ENCODE measurements at regions not wholly inside any gene's neighbourhood (a gene's known extent, or its start where the extent isn't known, plus 50 kb on each side); places are given as distances from the start of the nearest gene placed in this dataset.

DNA sequence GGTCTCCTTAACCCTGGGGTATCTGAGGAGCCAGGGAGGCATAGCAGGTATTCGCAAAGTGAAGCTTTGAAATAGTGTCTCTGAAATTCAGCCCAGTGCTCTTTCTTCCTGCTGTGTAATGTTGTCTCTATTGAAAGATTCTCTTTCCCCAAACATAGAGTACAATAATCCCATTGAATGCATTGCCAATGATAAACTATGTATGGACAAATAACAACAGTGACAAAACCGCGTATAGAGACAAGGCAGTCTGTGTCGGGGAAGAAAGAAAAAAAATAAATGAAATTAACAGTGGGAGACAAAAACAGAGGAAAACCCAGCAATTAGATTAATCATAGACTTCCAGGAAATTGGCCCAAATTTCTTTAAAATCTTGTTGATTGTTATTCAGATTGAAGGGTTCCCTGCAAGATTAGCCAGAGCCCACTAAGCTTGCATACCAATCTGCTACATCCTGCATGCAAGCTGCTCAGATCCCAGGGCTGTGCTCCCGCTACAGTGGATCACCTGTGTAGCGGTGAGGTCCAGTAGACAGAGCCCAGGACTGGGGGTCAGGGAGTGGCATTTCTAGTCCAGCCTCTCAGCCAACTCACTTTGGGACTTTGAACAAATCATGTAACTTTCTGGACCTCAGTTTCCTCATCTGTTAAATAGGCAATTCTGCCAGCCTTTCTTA, 492.8 kb downstream of the INSC start:
- ATAC-seq (ENCODE audit: low read depth in 2 of 2) (no peak), DNase-seq (no peak)
- Histone ChIP-seq H3K4me3 (ENCODE audit: low read depth, low read length) (no peak overlapping the region), H3K27me3 (ENCODE audit: control insufficient read depth, insufficient read depth, low read length) (no peaks in the 10 kb centered on the region), H3K4me1 (ENCODE audit: control insufficient read depth, insufficient read depth, low read length, poor library complexity, severe bottlenecking) (no peaks in the 10 kb centered on the region), H3K27ac (ENCODE audit: insufficient read depth, low read length, poor library complexity, severe bottlenecking) (no peak overlapping the region), H3K9me3 (ENCODE audit: control insufficient read depth in 2 of 2, low read length in 2 of 2) (no peaks in the 10 kb centered on the region), H3K36me3 (ENCODE audit: control insufficient read depth, insufficient read depth, low read length) (no peaks in the 10 kb centered on the region)
- H3K27me3 Mint-ChIP-seq, result no peaks in the 10 kb centered on the region
- no peak overlapping the region for H3K27ac Mint-ChIP-seq
- H3K36me3 Mint-ChIP-seq, result no peaks in the 10 kb centered on the region
- peaks cover 0 to 2% (median 0%) of the 10 kb centered on the region in 7 donors for H3K9me3 Mint-ChIP-seq
- H3K4me3 Mint-ChIP-seq, result no peak overlapping the region
- H3K4me1 Mint-ChIP-seq, result no peaks in the 10 kb centered on the region

DNA sequence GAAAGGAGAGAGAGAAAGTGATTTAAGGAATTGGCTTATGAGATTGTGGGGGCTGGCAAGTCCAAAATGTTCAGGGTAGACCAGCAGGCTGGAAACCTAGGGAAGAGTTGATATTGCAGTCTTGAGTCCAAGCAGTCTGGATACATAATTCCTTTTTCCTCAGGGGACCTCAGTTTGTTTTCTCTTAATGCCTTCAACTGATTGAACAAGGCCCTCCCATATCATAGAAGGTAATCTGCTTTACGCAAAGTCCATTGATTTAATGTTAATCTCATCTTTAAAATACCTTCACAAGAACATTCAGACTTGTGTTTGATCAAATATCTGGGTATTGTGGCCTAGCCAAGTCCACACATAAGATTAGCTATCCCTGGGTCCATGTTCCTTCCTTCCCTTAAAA, 494.7 kb downstream of the INSC start:
- no peak for ATAC-seq (ENCODE audit: low read depth in 2 of 2)

DNA sequence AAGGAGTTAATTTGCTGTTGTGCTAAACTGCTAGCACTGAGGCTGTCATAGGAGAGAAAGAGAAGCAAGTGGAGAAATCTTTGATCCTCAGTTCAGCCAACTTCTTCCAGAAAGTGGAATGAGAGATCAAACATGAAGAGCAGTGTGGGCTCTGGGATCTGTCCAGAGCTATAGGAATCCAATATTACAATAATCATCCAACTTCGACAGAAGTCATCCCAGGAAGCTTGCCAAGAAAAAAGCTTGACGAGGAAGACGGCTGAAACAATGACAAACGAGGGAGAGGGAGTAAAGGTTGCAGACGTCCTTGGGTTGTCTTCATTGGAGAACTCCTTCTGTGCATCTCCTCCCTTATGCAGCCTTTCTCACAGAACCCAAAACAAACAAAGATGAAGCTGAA, 496.2 kb downstream of the INSC start:
- no peaks in the 10 kb centered on the region for H3K27me3 ChIP-seq (ENCODE audit: control insufficient read depth, insufficient read depth, low read length)
- Mint-ChIP-seq H3K4me1 (no peaks in the 10 kb centered on the region), H3K4me3 (no peak overlapping the region), H3K36me3 (no peaks in the 10 kb centered on the region), H3K27ac (no peak overlapping the region), H3K27me3 (no peaks in the 10 kb centered on the region), H3K9me3 (peaks cover 0 to 5% (median 0%) of the 10 kb centered on the region in 7 donors)
- no peak overlapping the region for H3K4me3 ChIP-seq (ENCODE audit: low read depth, low read length)
- ATAC-seq (ENCODE audit: low read depth in 2 of 2) (no peak), DNase-seq (no peak)
- H3K27ac ChIP-seq (ENCODE audit: insufficient read depth, low read length, poor library complexity, severe bottlenecking), result no peak overlapping the region
- no peaks in the 10 kb centered on the region for H3K9me3 ChIP-seq (ENCODE audit: control insufficient read depth in 2 of 2, low read length in 2 of 2)
- no peaks in the 10 kb centered on the region for H3K4me1 ChIP-seq (ENCODE audit: control insufficient read depth, insufficient read depth, low read length, poor library complexity, severe bottlenecking)
- no peaks in the 10 kb centered on the region for H3K36me3 ChIP-seq (ENCODE audit: control insufficient read depth, insufficient read depth, low read length)

More for the DNA sequence above, 494.7 kb downstream of the INSC start:
- Mint-ChIP-seq H3K4me1 (no peaks in the 10 kb centered on the region), H3K36me3 (no peaks in the 10 kb centered on the region), H3K27me3 (no peaks in the 10 kb centered on the region), H3K4me3 (no peak overlapping the region), H3K27ac (no peak overlapping the region), H3K9me3 (peaks cover 0 to 1% (median 0%) of the 10 kb centered on the region in 7 donors)
- no peak for DNase-seq
- no peak overlapping the region for H3K27ac ChIP-seq (ENCODE audit: insufficient read depth, low read length, poor library complexity, severe bottlenecking)
- no peaks in the 10 kb centered on the region for H3K4me1 ChIP-seq (ENCODE audit: control insufficient read depth, insufficient read depth, low read length, poor library complexity, severe bottlenecking)
- H3K36me3 ChIP-seq (ENCODE audit: control insufficient read depth, insufficient read depth, low read length), result no peaks in the 10 kb centered on the region
- H3K9me3 ChIP-seq (ENCODE audit: control insufficient read depth in 2 of 2, low read length in 2 of 2), result no peaks in the 10 kb centered on the region
- H3K4me3 ChIP-seq (ENCODE audit: low read depth, low read length), result no peak overlapping the region
- no peaks in the 10 kb centered on the region for H3K27me3 ChIP-seq (ENCODE audit: control insufficient read depth, insufficient read depth, low read length)

DNA sequence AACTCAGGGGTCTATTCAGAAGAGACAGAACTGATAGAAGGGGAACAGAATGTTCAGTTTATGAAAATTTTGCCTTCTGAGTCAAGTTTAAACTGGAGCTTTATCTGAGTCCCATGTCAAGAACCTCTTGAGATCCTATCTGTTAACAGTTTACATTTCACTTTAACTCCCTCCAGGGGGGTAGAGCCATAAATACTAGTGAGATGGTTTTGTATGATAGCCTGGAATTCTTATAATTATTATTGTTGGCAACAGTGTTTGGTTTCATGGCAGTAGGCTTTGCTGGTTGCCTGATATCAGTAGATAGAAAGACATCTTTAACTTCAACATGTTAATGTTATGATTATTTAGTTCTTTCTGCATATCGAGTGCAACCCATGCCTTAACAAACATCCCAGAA, 498.5 kb downstream of the INSC start:
- no peak for ATAC-seq (ENCODE audit: low read depth in 2 of 2)

GRCh38 chr11:15613789-15614188, 499.1 kb downstream of the INSC start:
- Mint-ChIP-seq H3K27ac (no peak overlapping the region), H3K36me3 (no peaks in the 10 kb centered on the region), H3K4me1 (no peaks in the 10 kb centered on the region), H3K4me3 (no peak overlapping the region), H3K27me3 (no peaks in the 10 kb centered on the region), H3K9me3 (peaks cover 0 to 10% (median 1%) of the 10 kb centered on the region in 7 donors)
- Histone ChIP-seq H3K9me3 (ENCODE audit: control insufficient read depth in 2 of 2, low read length in 2 of 2) (no peaks in the 10 kb centered on the region), H3K36me3 (ENCODE audit: control insufficient read depth, insufficient read depth, low read length) (no peaks in the 10 kb centered on the region), H3K27ac (ENCODE audit: insufficient read depth, low read length, poor library complexity, severe bottlenecking) (no peak overlapping the region), H3K4me1 (ENCODE audit: control insufficient read depth, insufficient read depth, low read length, poor library complexity, severe bottlenecking) (no peaks in the 10 kb centered on the region), H3K4me3 (ENCODE audit: low read depth, low read length) (no peak overlapping the region), H3K27me3 (ENCODE audit: control insufficient read depth, insufficient read depth, low read length) (no peaks in the 10 kb centered on the region)
- ATAC-seq (ENCODE audit: low read depth in 2 of 2) (no peak), DNase-seq (no peak)

More for the DNA sequence above, 498.5 kb downstream of the INSC start:
- no peak for DNase-seq
- Histone ChIP-seq H3K27me3 (ENCODE audit: control insufficient read depth, insufficient read depth, low read length) (no peaks in the 10 kb centered on the region), H3K4me1 (ENCODE audit: control insufficient read depth, insufficient read depth, low read length, poor library complexity, severe bottlenecking) (no peaks in the 10 kb centered on the region), H3K4me3 (ENCODE audit: low read depth, low read length) (no peak overlapping the region), H3K36me3 (ENCODE audit: control insufficient read depth, insufficient read depth, low read length) (no peaks in the 10 kb centered on the region), H3K27ac (ENCODE audit: insufficient read depth, low read length, poor library complexity, severe bottlenecking) (no peak overlapping the region), H3K9me3 (ENCODE audit: control insufficient read depth in 2 of 2, low read length in 2 of 2) (no peaks in the 10 kb centered on the region)
- H3K4me3 Mint-ChIP-seq, result no peak overlapping the region
- H3K27me3 Mint-ChIP-seq, result no peaks in the 10 kb centered on the region
- no peak overlapping the region for H3K27ac Mint-ChIP-seq
- H3K36me3 Mint-ChIP-seq, result no peaks in the 10 kb centered on the region
- H3K9me3 Mint-ChIP-seq, result peaks cover 0 to 6% (median 1%) of the 10 kb centered on the region in 7 donors
- H3K4me1 Mint-ChIP-seq, result no peaks in the 10 kb centered on the region

DNA sequence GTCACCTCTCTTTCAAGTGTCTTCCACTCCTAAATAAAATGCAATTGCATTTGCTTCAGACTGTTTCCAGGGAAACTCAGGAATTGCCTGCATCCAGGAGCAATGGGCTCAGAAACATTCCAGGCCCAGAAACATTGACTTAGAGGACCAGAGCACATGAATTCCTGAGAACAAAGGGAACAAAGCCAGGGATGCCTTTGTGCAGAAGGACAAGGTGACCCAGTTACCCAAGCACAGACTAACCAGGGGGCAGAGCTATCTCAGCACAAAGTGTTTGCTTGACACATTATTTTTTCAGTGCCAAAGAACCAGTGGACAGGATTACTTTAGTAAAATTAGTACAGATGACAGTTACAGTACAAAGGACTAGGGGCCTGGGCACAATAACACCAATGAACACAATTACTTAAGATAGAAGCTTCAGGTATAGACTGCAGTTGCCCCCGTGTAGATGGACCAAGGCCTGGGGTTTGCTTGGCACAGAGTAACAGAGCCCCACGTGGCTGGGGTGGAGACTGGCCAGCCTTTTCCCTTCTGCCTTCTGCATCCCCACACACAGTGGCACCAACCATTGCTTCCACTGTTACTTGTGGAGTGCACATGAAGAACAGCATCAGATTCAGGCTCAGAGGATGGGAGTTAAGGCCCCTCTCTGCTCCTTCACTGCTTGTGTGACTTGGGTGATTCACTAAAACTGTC, 500.8 kb downstream of the INSC start:
- Histone ChIP-seq H3K27ac (ENCODE audit: insufficient read depth, low read length, poor library complexity, severe bottlenecking) (no peak overlapping the region), H3K27me3 (ENCODE audit: control insufficient read depth, insufficient read depth, low read length) (no peaks in the 10 kb centered on the region), H3K9me3 (ENCODE audit: control insufficient read depth in 2 of 2, low read length in 2 of 2) (no peaks in the 10 kb centered on the region), H3K36me3 (ENCODE audit: control insufficient read depth, insufficient read depth, low read length) (no peaks in the 10 kb centered on the region), H3K4me1 (ENCODE audit: control insufficient read depth, insufficient read depth, low read length, poor library complexity, severe bottlenecking) (no peaks in the 10 kb centered on the region), H3K4me3 (ENCODE audit: low read depth, low read length) (no peak overlapping the region)
- Mint-ChIP-seq H3K36me3 (no peaks in the 10 kb centered on the region), H3K4me3 (no peak overlapping the region), H3K4me1 (no peaks in the 10 kb centered on the region), H3K27me3 (no peaks in the 10 kb centered on the region), H3K27ac (no peak overlapping the region), H3K9me3 (peaks cover 0 to 12% (median 1%) of the 10 kb centered on the region in 7 donors)
- no peak for DNase-seq
- ATAC-seq (ENCODE audit: low read depth in 2 of 2), result no peak

GRCh38 chr11:15616130-15617105, 501.7 kb downstream of the INSC start:
- Mint-ChIP-seq H3K27me3 (no peaks in the 10 kb centered on the region), H3K27ac (no peak overlapping the region), H3K9me3 (peaks cover 0 to 14% (median 1%) of the 10 kb centered on the region in 7 donors), H3K4me1 (no peaks in the 10 kb centered on the region), H3K4me3 (no peak overlapping the region), H3K36me3 (no peaks in the 10 kb centered on the region)
- Histone ChIP-seq H3K9me3 (ENCODE audit: control insufficient read depth in 2 of 2, low read length in 2 of 2) (no peaks in the 10 kb centered on the region), H3K4me1 (ENCODE audit: control insufficient read depth, insufficient read depth, low read length, poor library complexity, severe bottlenecking) (no peaks in the 10 kb centered on the region), H3K36me3 (ENCODE audit: control insufficient read depth, insufficient read depth, low read length) (no peaks in the 10 kb centered on the region), H3K27me3 (ENCODE audit: control insufficient read depth, insufficient read depth, low read length) (no peaks in the 10 kb centered on the region), H3K27ac (ENCODE audit: insufficient read depth, low read length, poor library complexity, severe bottlenecking) (no peak overlapping the region), H3K4me3 (ENCODE audit: low read depth, low read length) (no peak overlapping the region)
- ATAC-seq (ENCODE audit: low read depth in 2 of 2) (no peak), DNase-seq (no peak)

Data from CD4-positive, CD25-positive, alpha-beta regulatory T cell (primary cell).